HFFc6 (cell line): ENCODE measurements at regions not wholly inside any gene's neighbourhood (a gene's known extent, or its start where the extent isn't known, plus 50 kb on each side); places are given as distances from the start of the nearest gene placed in this dataset.
A peak's percentile ranks its signal among the peaks of the same experiment; 100 is the strongest.

ENCODE experiments used
- DNase-seq: peaks from one replicate; pipeline ENCODE4 v3.0.0-alpha.2; 2018
- H3K27ac Mint-ChIP-seq: 2 replicates; pipeline ENCODE4 v1.8.0; 2020; ENCODE audit warnings: mild to moderate bottlenecking, mixed read lengths
- H3K27me3 Mint-ChIP-seq: 2 replicates; pipeline ENCODE4 v1.8.0; 2021; ENCODE audit warnings: mild to moderate bottlenecking, moderate library complexity, mixed read lengths; ENCODE audit not compliant: insufficient read depth
- H3K36me3 Mint-ChIP-seq: 2 replicates; pipeline ENCODE4 v1.8.0; 2021; ENCODE audit warnings: low read depth, mixed read lengths
- H3K4me1 Mint-ChIP-seq: 2 replicates; pipeline ENCODE4 v1.8.0; 2020; ENCODE audit warnings: low read depth, mixed read lengths
- H3K4me3 Mint-ChIP-seq: 2 replicates; pipeline ENCODE4 v1.8.0; 2020; ENCODE audit warnings: mild to moderate bottlenecking, moderate library complexity, mixed read lengths
- H3K9me3 Mint-ChIP-seq: 2 replicates; pipeline ENCODE4 v1.8.0; 2020; ENCODE audit warnings: mild to moderate bottlenecking, mixed read lengths
- CTCF ChIP-seq: fragments of 200-600 bp; sonication (generic); IDR thresholded peaks from 2 replicates; pipeline ENCODE4 v1.5.0; 2021; ENCODE audit warnings: antibody characterized with exemption, mild to moderate bottlenecking

- Mint-ChIP-seq H3K4me3 (peak overlapping the region; percentile 52), H3K9me3 (no peaks in the 10 kb centered on the region), H3K4me1 (peaks cover 32% of the 10 kb centered on the region), H3K27ac (peak overlapping the region; percentile 96), H3K36me3 (no peaks in the 10 kb centered on the region; the same call in 1 of the 2 replicates), H3K27me3 (no peaks in the 10 kb centered on the region)
- TF ChIP-seq CTCF, result no peak
- no peak for DNase-seq
Measured at GRCh38 chr14:65320661-65321308, 91.7 kb upstream of the FUT8 start.

DNA sequence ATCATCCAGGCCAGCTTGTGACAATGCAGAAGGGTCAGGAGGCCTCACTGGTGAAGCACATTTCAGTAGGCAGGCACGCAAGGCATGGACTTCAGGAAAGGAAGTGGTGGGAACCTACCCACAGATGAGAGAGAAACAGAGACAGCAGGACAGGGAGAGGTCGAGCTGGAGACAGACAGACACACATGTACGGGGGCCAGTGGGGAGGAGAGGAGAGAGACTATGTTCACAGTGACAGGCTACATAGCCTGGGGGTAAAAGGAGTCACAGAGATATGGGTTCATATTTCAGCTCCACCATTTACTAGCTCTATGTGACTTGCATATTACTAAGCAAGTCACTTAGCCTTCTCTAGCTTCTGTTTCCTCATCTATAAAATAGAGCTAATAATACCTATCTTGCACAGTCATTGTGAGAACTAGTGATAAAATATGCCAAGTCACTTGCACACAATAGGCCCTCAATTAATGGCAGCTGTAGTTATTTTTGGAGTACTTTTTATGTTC is 91.1 kb upstream of the FUT8 start:
- H3K9me3 Mint-ChIP-seq, result no peaks in the 10 kb centered on the region
- H3K4me1 Mint-ChIP-seq, result peaks cover 32% of the 10 kb centered on the region
- H3K4me3 Mint-ChIP-seq, result peak overlapping the region; percentile 52
- DNase-seq, result peak; percentile 78
- H3K27me3 Mint-ChIP-seq, result no peaks in the 10 kb centered on the region
- peak overlapping the region; percentile 96 for H3K27ac Mint-ChIP-seq
- no peaks in the 10 kb centered on the region; the same call in 1 of the 2 replicates for H3K36me3 Mint-ChIP-seq
- no peak for TF ChIP-seq CTCF

DNA sequence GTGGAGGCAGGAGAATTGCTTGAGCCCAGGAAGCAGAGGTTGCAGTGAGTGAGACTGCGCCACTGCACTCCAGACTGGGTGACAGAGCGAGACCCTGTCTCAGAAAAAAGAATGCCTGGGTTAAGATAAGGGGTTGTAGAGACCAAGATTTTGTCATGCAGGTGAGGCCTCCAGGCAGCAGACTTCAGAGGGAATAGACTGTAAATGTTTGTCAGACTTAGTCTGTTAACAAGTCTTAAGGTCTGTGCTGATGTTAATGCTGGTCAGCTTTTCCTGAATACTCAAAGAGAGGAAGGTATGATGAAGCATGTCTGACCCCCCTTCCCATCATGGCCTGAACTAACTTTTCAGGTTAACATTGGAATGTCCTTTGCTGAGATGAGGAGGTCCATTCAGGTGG is 83.0 kb upstream of the FUT8 start:
- Mint-ChIP-seq H3K4me3 (no peak overlapping the region), H3K27ac (no peak overlapping the region), H3K36me3 (no peaks in the 10 kb centered on the region), H3K9me3 (no peaks in the 10 kb centered on the region), H3K27me3 (no peaks in the 10 kb centered on the region), H3K4me1 (peaks cover 34% of the 10 kb centered on the region)
- no peak for TF ChIP-seq CTCF
- no peak for DNase-seq

GRCh38 chr14:65329911-65330310 is 82.6 kb upstream of the FUT8 start:
- no peaks in the 10 kb centered on the region for H3K27me3 Mint-ChIP-seq
- H3K27ac Mint-ChIP-seq, result no peak overlapping the region; the same call in 1 of the 2 replicates
- no peaks in the 10 kb centered on the region for H3K36me3 Mint-ChIP-seq

DNA sequence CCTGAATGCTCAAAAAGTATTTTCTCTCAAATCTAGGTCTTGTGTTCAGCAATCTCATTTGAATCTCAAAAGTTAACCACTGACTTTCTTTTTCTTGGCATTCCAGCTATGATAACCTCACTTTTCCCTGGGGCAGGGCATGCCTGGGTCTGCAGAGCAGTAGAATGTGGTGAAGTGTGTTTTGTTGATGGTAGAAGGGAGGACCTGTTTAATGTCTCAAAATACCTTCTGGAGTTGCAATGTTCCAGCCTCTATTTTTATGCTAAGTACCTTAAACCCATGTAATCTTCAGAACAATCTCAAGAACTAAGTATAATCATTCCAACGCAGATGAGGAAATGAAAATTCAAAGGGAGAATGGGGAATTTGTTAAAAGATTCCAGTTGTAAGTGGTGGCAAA is 82.1 kb upstream of the FUT8 start:
- H3K4me1 Mint-ChIP-seq, result peaks cover 44% of the 10 kb centered on the region
- H3K27ac Mint-ChIP-seq, result no peak overlapping the region
- H3K36me3 Mint-ChIP-seq, result no peaks in the 10 kb centered on the region
- no peaks in the 10 kb centered on the region for H3K9me3 Mint-ChIP-seq
- H3K27me3 Mint-ChIP-seq, result no peaks in the 10 kb centered on the region
- TF ChIP-seq CTCF, result no peak
- H3K4me3 Mint-ChIP-seq, result no peak overlapping the region
- no peak for DNase-seq

More at GRCh38 chr14:65329911-65330310, 82.6 kb upstream of the FUT8 start:
- TF ChIP-seq CTCF, result no peak
- peaks cover 39% of the 10 kb centered on the region for H3K4me1 Mint-ChIP-seq
- no peak for DNase-seq
- H3K4me3 Mint-ChIP-seq, result no peak overlapping the region
- no peaks in the 10 kb centered on the region for H3K9me3 Mint-ChIP-seq
